ENCODE measurements at regions not wholly inside any gene's neighbourhood (a gene's known extent, or its start where the extent isn't known, plus 50 kb on each side); places are given as distances from the start of the nearest gene placed in this dataset.

DNA sequence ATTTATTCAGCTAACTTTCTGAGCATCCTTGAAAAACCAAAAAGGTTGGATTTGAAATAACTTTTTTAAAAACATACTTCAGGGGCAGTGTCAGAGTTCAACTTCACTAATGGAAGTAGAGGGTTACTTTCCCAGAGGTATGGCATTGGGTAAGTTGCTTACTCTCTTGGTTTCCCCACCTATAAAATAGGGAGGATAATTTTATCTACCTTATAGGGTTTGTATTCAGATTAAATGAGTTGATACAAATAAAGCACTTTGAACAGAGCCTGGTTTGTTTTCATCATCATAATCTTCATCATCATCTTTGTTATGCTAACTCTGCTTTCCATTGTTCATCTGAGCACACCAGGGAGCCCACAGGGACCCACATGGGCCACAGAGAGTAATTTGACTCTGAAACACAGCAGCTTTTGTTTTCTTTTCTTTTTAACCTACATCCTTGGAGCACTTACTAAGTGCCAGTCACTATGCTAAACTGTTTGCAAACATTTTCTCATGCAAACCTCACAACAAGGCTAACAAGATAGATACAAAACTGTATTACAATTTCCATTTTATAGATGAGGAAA lies 179.1 kb upstream of the SLC24A2 start:
- TF ChIP-seq CTCF (conservative IDR thresholded peaks at IDR 0.05; ENCODE audit: low read length) (no peak), EZH2phosphoT487 (IDR thresholded peaks at IDR 0.05; ENCODE audit: borderline replicate concordance, low read depth, low read length) (no peak)

Measured in OCI-LY7 (cell line).